ENCODE measurements at regions not wholly inside any gene's neighbourhood (a gene's known extent, or its start where the extent isn't known, plus 50 kb on each side); places are given as distances from the start of the nearest gene placed in this dataset.

DNA sequence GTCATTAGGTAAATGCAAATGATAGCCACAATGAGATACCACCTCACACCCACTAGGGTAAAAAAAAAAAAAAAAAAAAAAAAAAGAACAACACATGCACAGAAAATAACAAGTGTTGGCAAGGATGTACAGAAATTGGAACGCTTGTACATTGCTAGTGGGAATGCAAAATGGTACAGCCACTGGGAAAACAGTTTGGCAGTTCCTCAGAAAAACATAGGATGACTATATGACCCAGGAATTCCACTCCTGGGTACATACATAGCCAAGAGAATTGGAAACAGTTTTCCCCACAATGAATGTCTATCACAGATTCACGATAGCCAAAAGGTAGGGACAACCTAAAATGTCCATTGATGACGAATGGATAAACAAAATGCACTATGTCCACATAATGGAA lies 161.3 kb upstream of the MAMLD1 start:
- Mint-ChIP-seq H3K27me3 (ENCODE audit: low read depth) (peaks cover 5% of the 10 kb centered on the region), H3K9me3 (peaks cover 61 to 68% of the 10 kb centered on the region in 2 experiments), H3K4me3 (no peak overlapping the region), H3K4me1 (no peaks in the 10 kb centered on the region), H3K36me3 (ENCODE audit: insufficient read depth in 1 of 3, low read depth in 3 of 3) (peaks cover 0 to 3% (median 0%) of the 10 kb centered on the region in 3 experiments; a peak in 5 of 7 replicates), H3K27ac (no peak overlapping the region)
- no peak overlapping the region for H3K18ac ChIP-seq (ENCODE audit: insufficient read length, low read depth, low read length)
- H3K27me3 ChIP-seq (ENCODE audit: insufficient read depth, low read length), result no peaks in the 10 kb centered on the region
- H4K8ac ChIP-seq (replicated peaks; ENCODE audit: insufficient read length, low read depth, low read length), result no peak overlapping the region
- no peak overlapping the region for H3K23ac ChIP-seq (ENCODE audit: insufficient read length, low read depth, low read length)
- H3K4me1 ChIP-seq (ENCODE audit: insufficient read depth, low read length), result no peaks in the 10 kb centered on the region
- H3K56ac ChIP-seq (ENCODE audit: insufficient read length, low read depth, low read length), result no peak overlapping the region
- H3K27ac ChIP-seq (ENCODE audit: insufficient read length, low read depth, low read length), result no peak overlapping the region
- no peak overlapping the region for H2AK5ac ChIP-seq (ENCODE audit: insufficient read length, low read length)
- no peak overlapping the region for H2BK120ac ChIP-seq (ENCODE audit: low read depth, low read length, poor library complexity, severe bottlenecking)
- no peaks in the 10 kb centered on the region for H3K79me2 ChIP-seq (ENCODE audit: insufficient read depth, low read length)
- no peak overlapping the region for H2BK20ac ChIP-seq (ENCODE audit: low read depth, low read length, poor library complexity, severe bottlenecking)
- DNase-seq, result no peak
- WGBS (ENCODE audit: extremely low coverage, insufficient read length, low lambda C conversion rate), result no CpG with 5 or more reads among the region's 3 CpGs
- H3K79me1 ChIP-seq (ENCODE audit: insufficient read depth, low read depth, low read length, poor library complexity, severe bottlenecking), result no peaks in the 10 kb centered on the region
- H3K9me3 ChIP-seq (ENCODE audit: control insufficient read depth, low read depth, low read length), result peaks cover 10% of the 10 kb centered on the region
- no peaks in the 10 kb centered on the region for H4K20me1 ChIP-seq (ENCODE audit: control insufficient read depth, insufficient read depth, insufficient read length)
- H4K91ac ChIP-seq (ENCODE audit: insufficient read length, low read depth, low read length), result no peak overlapping the region
- TF ChIP-seq, protein P1, sequence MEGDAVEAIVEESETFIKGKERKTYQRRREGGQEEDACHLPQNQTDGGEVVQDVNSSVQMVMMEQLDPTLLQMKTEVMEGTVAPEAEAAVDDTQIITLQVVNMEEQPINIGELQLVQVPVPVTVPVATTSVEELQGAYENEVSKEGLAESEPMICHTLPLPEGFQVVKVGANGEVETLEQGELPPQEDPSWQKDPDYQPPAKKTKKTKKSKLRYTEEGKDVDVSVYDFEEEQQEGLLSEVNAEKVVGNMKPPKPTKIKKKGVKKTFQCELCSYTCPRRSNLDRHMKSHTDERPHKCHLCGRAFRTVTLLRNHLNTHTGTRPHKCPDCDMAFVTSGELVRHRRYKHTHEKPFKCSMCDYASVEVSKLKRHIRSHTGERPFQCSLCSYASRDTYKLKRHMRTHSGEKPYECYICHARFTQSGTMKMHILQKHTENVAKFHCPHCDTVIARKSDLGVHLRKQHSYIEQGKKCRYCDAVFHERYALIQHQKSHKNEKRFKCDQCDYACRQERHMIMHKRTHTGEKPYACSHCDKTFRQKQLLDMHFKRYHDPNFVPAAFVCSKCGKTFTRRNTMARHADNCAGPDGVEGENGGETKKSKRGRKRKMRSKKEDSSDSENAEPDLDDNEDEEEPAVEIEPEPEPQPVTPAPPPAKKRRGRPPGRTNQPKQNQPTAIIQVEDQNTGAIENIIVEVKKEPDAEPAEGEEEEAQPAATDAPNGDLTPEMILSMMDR (conservative IDR thresholded peaks at IDR 0.05), result no peak
- H2AFZ ChIP-seq (ENCODE audit: low read length), result no peak overlapping the region
- H2BK15ac ChIP-seq (ENCODE audit: low read depth, low read length), result no peak overlapping the region
- no peak overlapping the region for H3K14ac ChIP-seq (ENCODE audit: insufficient read depth, low read length)
- H2BK5ac ChIP-seq (ENCODE audit: insufficient read length, low read length), result no peak overlapping the region
- no peak overlapping the region for H3K4me2 ChIP-seq (ENCODE audit: insufficient read depth, insufficient read length, low read length)
- no peaks in the 10 kb centered on the region for H3K23me2 ChIP-seq (ENCODE audit: insufficient read length, low read depth, low read length, poor library complexity, severe bottlenecking)
- H3T11ph ChIP-seq (ENCODE audit: low read length), result no peak overlapping the region
- H4K5ac ChIP-seq (ENCODE audit: insufficient read length, low read depth, low read length), result no peak overlapping the region
- no peak overlapping the region for H3K4ac ChIP-seq (ENCODE audit: low read depth, low read length)
- no peak overlapping the region for H3K9ac ChIP-seq (ENCODE audit: extremely low read depth, insufficient read length, low read length)
- no peak overlapping the region for H2BK12ac ChIP-seq (ENCODE audit: insufficient read length, low read depth, low read length)
